HL-60 (cell line): ENCODE measurements at regions not wholly inside any gene's neighbourhood (a gene's known extent, or its start where the extent isn't known, plus 50 kb on each side); places are given as distances from the start of the nearest gene placed in this dataset.

Experiments
- DNase-seq, 2 experiments: peaks; one replicate each; pipeline ENCODE4 v3.0.0-alpha.2; 2010 to 2020; ENCODE audit warnings: low read depth in 1 of 2, low spot score in 1 of 2
- H3K27ac ChIP-seq: fragments of 250-450 bp; sonication (Bioruptor Pico); replicated peaks from 2 replicates; pipeline ENCODE4 v1.5.1; 2020; ENCODE audit warnings: mild to moderate bottlenecking, moderate library complexity
- H3K27me3 ChIP-seq: fragments of 250-450 bp; sonication (Bioruptor Pico); 2 replicates; pipeline ENCODE4 v1.5.1; 2021; ENCODE audit warnings: mild to moderate bottlenecking, moderate library complexity; ENCODE audit not compliant: insufficient read depth, poor library complexity, severe bottlenecking
- H3K4me3 ChIP-seq: replicated peaks from 2 replicates; pipeline ENCODE4 v1.5.1; 2011; ENCODE audit warnings: mild to moderate bottlenecking, control low read depth, low read length; ENCODE audit not compliant: insufficient read depth
- CTCF ChIP-seq: IDR thresholded peaks from one replicate; pipeline ENCODE4 v1.5.1; 2011; ENCODE audit warnings: low read length, control low read depth, inconsistent platforms; ENCODE audit not compliant: insufficient read depth
- GABPA ChIP-seq: IDR thresholded peaks from 2 replicates; pipeline ENCODE4 v1.6.1; 2012; ENCODE audit warnings: low read depth
- POLR2AphosphoS5 ChIP-seq: IDR thresholded peaks from 2 replicates; pipeline ENCODE4 v1.6.1; 2012; ENCODE audit warnings: low read depth
- REST ChIP-seq: IDR thresholded peaks from 2 replicates; pipeline ENCODE4 v1.6.1; 2012; ENCODE audit warnings: low read depth; ENCODE audit not compliant: insufficient replicate concordance
- SPI1 ChIP-seq: IDR thresholded peaks from 2 replicates; pipeline ENCODE4 v1.6.1; 2012; ENCODE audit warnings: low read depth, mild to moderate bottlenecking, borderline replicate concordance

- TF ChIP-seq SPI1 (no peak), POLR2AphosphoS5 (no peak)
- Histone ChIP-seq H3K27ac (no peak overlapping the region), H3K27me3 (peaks cover 2% of the 10 kb centered on the region), H3K4me3 (no peak overlapping the region)
- no peak for DNase-seq
These were observed 77.4 kb upstream of the PRNP start for GRCh38 chr20:4608861-4609260.

- Histone ChIP-seq H3K4me3 (no peak overlapping the region), H3K27ac (no peak overlapping the region), H3K27me3 (peaks cover 6% of the 10 kb centered on the region)
- peak; percentile 86 for TF ChIP-seq CTCF
- no peak for TF ChIP-seq GABPA
- no peak for TF ChIP-seq SPI1
- DNase-seq: peak; percentile 27 to 59
These were observed 79.0 kb upstream of the PRNP start for GRCh38 chr20:4607287-4607713.

- no peak for DNase-seq
- Histone ChIP-seq H3K27me3 (peaks cover 6% of the 10 kb centered on the region), H3K27ac (no peak overlapping the region), H3K4me3 (no peak overlapping the region)
- TF ChIP-seq REST: no peak
- no peak for TF ChIP-seq CTCF
- TF ChIP-seq GABPA: no peak
- TF ChIP-seq POLR2AphosphoS5: no peak
- no peak for TF ChIP-seq SPI1
These were observed 80.2 kb upstream of the PRNP start for GRCh38 chr20:4606051-4606450.

GRCh38 chr20:4605166-4605565 lies 81.1 kb upstream of the PRNP start:
- TF ChIP-seq REST (no peak), GABPA (no peak), POLR2AphosphoS5 (no peak), CTCF (no peak), SPI1 (no peak)
- Histone ChIP-seq H3K27ac (no peak overlapping the region), H3K27me3 (peaks cover 6% of the 10 kb centered on the region), H3K4me3 (no peak overlapping the region)
- no peak for DNase-seq
